ENCODE measurements at regions not wholly inside any gene's neighbourhood (a gene's known extent, or its start where the extent isn't known, plus 50 kb on each side); places are given as distances from the start of the nearest gene placed in this dataset.
"Not testable (repeated sequence)": the region's sequence is repeated elsewhere in the genome, so short reads cannot be mapped to it uniquely, and the experiment has no call there.

GRCh38 chr7:55743454-55743717 lies 119.2 kb downstream of the SEPTIN14 start:
- DNase-seq (ENCODE audit: low spot score) = not testable (repeated sequence)

GRCh38 chr7:55742651-55743453 lies 119.7 kb downstream of the SEPTIN14 start:
- not testable (repeated sequence) for DNase-seq (ENCODE audit: low spot score)

- DNase-seq (ENCODE audit: low spot score) = not testable (repeated sequence)
Observed at GRCh38 chr7:55741721-55742631, 120.6 kb downstream of the SEPTIN14 start.

- not testable (repeated sequence) for DNase-seq (ENCODE audit: low spot score)
Observed at GRCh38 chr7:55740633-55741250, 121.8 kb downstream of the SEPTIN14 start.

- not testable (repeated sequence) for DNase-seq (ENCODE audit: low spot score)
Observed at GRCh38 chr7:55740053-55740452, 122.5 kb downstream of the SEPTIN14 start.

GRCh38 chr7:55736641-55737221 lies 125.8 kb downstream of the SEPTIN14 start:
- not testable (repeated sequence) for DNase-seq (ENCODE audit: low spot score)

GRCh38 chr7:55733241-55734140 lies 129.1 kb downstream of the SEPTIN14 start:
- no peak for DNase-seq (ENCODE audit: low spot score)

- DNase-seq (ENCODE audit: low spot score) = no peak
Observed at GRCh38 chr7:55731931-55732330, 130.6 kb downstream of the SEPTIN14 start.

GRCh38 chr7:55730197-55730596 lies 132.4 kb downstream of the SEPTIN14 start:
- DNase-seq (ENCODE audit: low spot score) = no peak

- no peak for DNase-seq (ENCODE audit: low spot score)
Observed at GRCh38 chr7:55723621-55723941, 139.0 kb downstream of the SEPTIN14 start.

GRCh38 chr7:55722874-55723620 lies 139.5 kb downstream of the SEPTIN14 start:
- not testable (repeated sequence) for DNase-seq (ENCODE audit: low spot score)

- not testable (repeated sequence) for DNase-seq (ENCODE audit: low spot score)
Observed at GRCh38 chr7:55721004-55721403, 141.5 kb downstream of the SEPTIN14 start.

GRCh38 chr7:55715247-55715867 lies 143.1 kb upstream of the VOPP1 start:
- not testable (repeated sequence) for DNase-seq (ENCODE audit: low spot score)

GRCh38 chr7:55714370-55714769 lies 142.1 kb upstream of the VOPP1 start:
- not testable (repeated sequence) for DNase-seq (ENCODE audit: low spot score)

- DNase-seq (ENCODE audit: low spot score) = not testable (repeated sequence)
Observed at GRCh38 chr7:55710312-55710711, 138.0 kb upstream of the VOPP1 start.

- DNase-seq (ENCODE audit: low spot score) = not testable (repeated sequence)
Observed at GRCh38 chr7:55708028-55708427, 135.7 kb upstream of the VOPP1 start.

- DNase-seq (ENCODE audit: low spot score) = not testable (repeated sequence)
Observed at GRCh38 chr7:55707410-55707809, 135.1 kb upstream of the VOPP1 start.

- not testable (repeated sequence) for DNase-seq (ENCODE audit: low spot score)
Observed at GRCh38 chr7:55706451-55707195, 134.3 kb upstream of the VOPP1 start.

- not testable (repeated sequence) for DNase-seq (ENCODE audit: low spot score)
Observed at GRCh38 chr7:55705728-55706450, 133.6 kb upstream of the VOPP1 start.

Data from activated CD4-positive, alpha-beta T cell treated with anti-CD3 and anti-CD28 coated beads, Interleukin-2, Interleukin-4, amounts not matched to agents 100 ng/mL and 50 ng/mL, durations not matched to agents 16 hours and 8 hours (primary cell).